ENCODE measurements at regions not wholly inside any gene's neighbourhood (a gene's known extent, or its start where the extent isn't known, plus 50 kb on each side); places are given as distances from the start of the nearest gene placed in this dataset.

DNA sequence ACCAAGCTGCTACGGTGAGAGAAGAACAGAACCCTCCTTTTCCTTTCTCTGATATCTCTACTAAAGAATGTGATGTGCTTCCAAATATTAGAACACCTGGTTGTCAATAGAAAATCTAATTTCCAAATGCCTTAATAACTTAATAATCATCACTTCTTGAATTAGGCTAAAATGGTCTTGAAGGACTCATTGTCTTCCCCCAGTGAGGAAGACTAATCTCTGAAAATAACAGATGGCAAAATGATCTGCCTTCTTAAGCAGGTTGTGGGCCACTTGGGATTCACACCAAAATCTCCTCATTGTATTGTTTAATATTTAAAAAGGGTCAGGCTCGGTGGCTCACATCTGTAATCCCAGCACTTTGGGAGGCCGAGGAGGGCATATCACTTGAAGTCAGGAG lies 805.9 kb upstream of the AUTS2 start:
- DNase-seq, result no peak
- Histone ChIP-seq H3K9me3 (peaks cover 0 to 8% (median 0%) of the 10 kb centered on the region in 4 donors), H3K27me3 (no peaks in the 10 kb centered on the region), H3K4me3 (no peak overlapping the region), H3K4me1 (no peaks in the 10 kb centered on the region), H3K36me3 (no peaks in the 10 kb centered on the region), H3K27ac (no peak overlapping the region)
- WGBS, 5 donors, result 45 to 62% (median 52%) methylated on average over 3 of the region's 3 CpGs
- intact Hi-C loops (cut with DNase I; ENCODE audit: low total_unique reads), result no loop called here
- no peak for TF ChIP-seq POLR2A (IDR thresholded peaks at IDR 0.05)
- TF ChIP-seq POLR2AphosphoS5 (IDR thresholded peaks at IDR 0.05), result no peak
- TF ChIP-seq CTCF (IDR thresholded peaks at IDR 0.05), result no peak
- TF ChIP-seq EP300 (IDR thresholded peaks at IDR 0.05), result no peak

DNA sequence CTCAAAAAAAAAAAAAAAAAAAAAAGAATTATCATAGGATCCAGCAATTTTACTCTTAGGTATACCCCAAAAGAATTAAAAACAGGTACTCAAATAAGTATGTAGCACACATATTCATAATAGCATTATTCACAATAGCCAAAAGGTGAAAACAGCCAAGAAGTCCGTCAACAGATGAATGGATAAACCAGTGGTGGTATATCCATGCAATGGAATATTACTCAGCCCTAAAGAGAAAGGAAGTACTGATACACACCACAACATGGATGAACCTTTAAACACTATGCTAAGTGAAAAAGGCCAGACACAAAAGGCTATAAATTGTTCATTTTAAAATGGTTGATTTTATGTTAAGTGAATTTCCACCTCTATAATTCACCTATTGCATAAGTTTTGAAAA lies 804.8 kb upstream of the AUTS2 start:
- H3K9me3 ChIP-seq, result peaks cover 0 to 8% (median 0%) of the 10 kb centered on the region in 4 donors
- H3K27me3 ChIP-seq, result no peaks in the 10 kb centered on the region
- no peak for DNase-seq
- no peaks in the 10 kb centered on the region for H3K36me3 ChIP-seq
- H3K27ac ChIP-seq, result no peak overlapping the region
- WGBS, 5 donors, result 81 to 96% (median 92%) methylated on average over 1 of the region's 1 CpG
- no peaks in the 10 kb centered on the region for H3K4me1 ChIP-seq
- no peak overlapping the region for H3K4me3 ChIP-seq
- TF ChIP-seq CTCF (IDR thresholded peaks at IDR 0.05), result no peak
- intact Hi-C loops (cut with DNase I; ENCODE audit: low total_unique reads), result no loop called here

- Histone ChIP-seq H3K9me3 (no peaks in the 10 kb centered on the region), H3K27ac (no peak overlapping the region), H3K4me3 (no peak overlapping the region), H3K4me1 (no peaks in the 10 kb centered on the region), H3K36me3 (no peaks in the 10 kb centered on the region), H3K27me3 (no peaks in the 10 kb centered on the region)
- TF ChIP-seq POLR2A (IDR thresholded peaks at IDR 0.05) (no peak), EP300 (IDR thresholded peaks at IDR 0.05) (no peak), POLR2AphosphoS5 (IDR thresholded peaks at IDR 0.05) (no peak), CTCF (IDR thresholded peaks at IDR 0.05) (no peak)
- WGBS, 5 donors, result 58 to 68% (median 61%) methylated on average over 4 of the region's 4 CpGs
- intact Hi-C loops (cut with DNase I; ENCODE audit: low total_unique reads), result no loop called here
- DNase-seq, result no peak
Measured at GRCh38 chr7:68800316-68800715, 798.0 kb upstream of the AUTS2 start.

GRCh38 chr7:68805159-68805558 lies 793.1 kb upstream of the AUTS2 start:
- intact Hi-C loops (cut with DNase I; ENCODE audit: low total_unique reads), result no loop called here
- WGBS, 5 donors, result 80 to 92% (median 84%) methylated on average over 5 of the region's 5 CpGs
- H3K27ac ChIP-seq, result no peak overlapping the region
- DNase-seq, result no peak
- no peaks in the 10 kb centered on the region for H3K36me3 ChIP-seq
- TF ChIP-seq POLR2AphosphoS5 (IDR thresholded peaks at IDR 0.05), result no peak
- TF ChIP-seq CTCF (IDR thresholded peaks at IDR 0.05), result no peak
- no peak for TF ChIP-seq POLR2A (IDR thresholded peaks at IDR 0.05)
- TF ChIP-seq EP300 (IDR thresholded peaks at IDR 0.05), result no peak
- H3K4me1 ChIP-seq, result no peaks in the 10 kb centered on the region
- H3K9me3 ChIP-seq, result peaks cover 0 to 9% (median 0%) of the 10 kb centered on the region in 4 donors
- H3K4me3 ChIP-seq, result no peak overlapping the region
- H3K27me3 ChIP-seq, result peaks cover 0 to 1% (median 0%) of the 10 kb centered on the region in 3 donors
